Retina (tissue), 1 donor: ENCODE measurements at regions not wholly inside any gene's neighbourhood (a gene's known extent, or its start where the extent isn't known, plus 50 kb on each side); places are given as distances from the start of the nearest gene placed in this dataset.

Experiments
- DNase-seq: peaks from one replicate; pipeline ENCODE4 v3.0.0-alpha.2; 2016

DNA sequence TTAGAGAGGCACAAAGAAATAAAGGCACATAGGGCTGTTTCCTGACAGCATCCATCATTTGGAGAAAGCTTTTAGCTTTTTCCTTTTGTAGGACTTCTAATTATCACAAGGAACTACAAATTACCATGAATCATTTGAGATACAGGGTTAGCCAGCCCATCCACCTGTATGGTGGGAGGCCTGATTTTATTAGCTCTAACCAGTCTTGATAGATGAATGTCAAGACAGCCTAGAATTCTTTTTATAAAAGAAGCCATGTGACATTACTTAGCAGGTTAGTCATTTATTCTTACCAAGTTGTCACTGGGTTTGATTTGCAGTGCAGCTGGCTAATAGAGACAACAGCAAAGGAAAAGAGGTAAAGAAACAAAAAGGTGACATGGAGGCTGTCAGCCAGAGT lies 618.1 kb downstream of the ZNF385D start:
- no peak for DNase-seq

DNA sequence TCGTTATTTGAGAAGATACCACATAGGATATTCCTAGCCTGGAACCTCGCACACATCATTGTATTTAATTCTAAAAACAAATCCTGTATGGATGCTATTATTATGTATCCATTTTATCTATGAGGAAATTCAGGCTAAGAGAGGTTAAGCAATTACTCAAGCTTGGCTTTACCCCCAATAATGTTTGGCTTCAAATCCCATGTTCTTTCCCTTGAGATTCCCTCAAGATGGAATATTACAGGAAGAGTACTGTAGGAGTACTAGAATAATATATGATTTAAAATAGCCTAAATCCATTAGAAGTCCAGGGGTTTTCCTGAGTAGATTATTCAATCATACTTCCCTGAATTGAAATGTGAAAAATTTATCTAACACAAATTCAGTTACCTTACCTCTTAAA lies 630.2 kb downstream of the ZNF385D start:
- no peak for DNase-seq

DNA sequence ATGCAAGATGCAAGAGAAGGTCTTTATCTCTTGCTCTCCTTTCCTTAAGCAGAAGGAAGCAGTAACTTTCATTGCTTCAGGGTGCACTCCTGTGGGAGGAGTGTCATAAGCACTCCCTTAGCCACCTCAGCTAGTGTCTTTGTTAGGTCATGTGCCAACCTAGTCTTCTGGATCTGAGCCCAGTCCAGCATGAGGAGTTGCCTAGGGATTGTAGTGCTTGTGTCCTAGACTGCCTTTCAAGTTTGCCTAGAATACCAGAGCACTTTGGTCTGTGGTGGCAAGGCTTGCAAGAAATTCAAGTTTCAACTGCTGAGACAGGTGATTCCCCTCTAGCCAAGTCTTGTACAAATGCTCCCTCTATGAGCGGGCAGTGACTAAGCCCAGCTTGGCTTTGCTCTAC lies 633.6 kb downstream of the ZNF385D start:
- DNase-seq, result no peak

DNA sequence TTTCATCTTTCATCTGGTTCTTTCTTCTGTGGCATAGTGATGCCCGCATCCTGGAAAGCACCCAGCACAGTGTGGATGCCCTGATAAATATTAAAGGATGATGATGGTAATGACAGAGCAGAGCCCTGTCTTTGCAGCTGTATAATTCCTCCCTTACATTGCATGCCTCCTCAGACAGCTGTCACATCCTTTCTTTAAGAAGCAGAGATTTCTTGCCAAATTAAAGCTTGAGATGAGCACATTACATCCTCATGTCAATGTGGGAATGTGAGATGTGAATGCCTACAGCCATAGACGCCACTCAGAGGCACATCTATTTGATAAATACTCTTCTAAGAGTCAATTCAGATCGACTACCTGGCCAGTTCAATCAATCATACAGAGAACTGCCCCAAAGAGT lies 642.0 kb downstream of the ZNF385D start:
- DNase-seq, result peak; percentile 12

DNA sequence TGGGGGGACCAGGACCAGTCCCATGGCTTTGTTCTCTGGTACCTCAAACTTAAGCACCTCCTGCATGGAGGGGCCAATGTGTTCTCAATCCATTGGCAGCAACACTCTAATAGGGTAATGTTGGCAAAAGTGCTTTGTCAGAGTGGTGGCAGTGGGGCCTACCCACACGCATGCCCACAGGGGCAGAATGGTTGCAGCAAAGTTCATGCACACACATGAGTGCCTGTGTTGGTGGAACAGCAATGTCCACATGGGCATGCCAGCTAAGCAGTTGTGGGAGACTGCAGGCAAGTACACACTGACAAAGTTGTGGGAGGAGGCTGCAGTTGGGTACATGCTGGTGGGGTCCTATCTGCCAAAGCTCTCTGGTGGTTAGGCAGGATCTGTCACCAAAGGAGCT lies 645.2 kb downstream of the ZNF385D start:
- no peak for DNase-seq

DNA sequence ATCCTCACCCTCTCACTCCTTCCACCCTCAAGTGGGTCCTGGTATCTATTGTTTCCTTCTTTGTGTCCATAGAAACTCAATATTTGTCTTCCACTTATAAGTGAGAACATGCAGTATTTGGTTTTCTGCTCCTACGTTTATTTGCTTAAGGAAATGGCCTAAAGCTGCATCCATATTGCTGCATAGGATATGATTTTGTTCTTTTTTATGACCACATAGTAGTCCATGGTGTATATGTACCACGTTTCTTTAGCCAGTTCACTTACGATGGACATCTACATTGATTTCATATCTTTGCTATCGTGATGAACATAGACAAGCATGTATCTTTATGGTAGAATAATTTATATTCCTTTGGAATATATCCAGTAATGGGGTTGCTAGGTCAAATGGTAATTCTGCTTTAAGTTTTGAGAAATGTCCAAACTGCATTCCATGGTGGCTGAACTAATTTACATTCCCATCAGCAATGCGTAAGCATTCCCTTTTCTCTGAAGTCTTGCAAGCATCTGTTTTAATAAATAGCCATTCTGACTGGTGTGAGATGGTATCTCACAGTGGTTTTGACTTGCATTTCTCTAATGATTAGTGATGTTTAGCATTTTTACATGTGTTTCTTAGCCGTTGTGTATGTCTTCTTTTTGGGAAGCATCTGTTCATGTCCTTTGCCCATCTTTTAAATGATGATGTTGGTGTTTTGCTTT lies 650.2 kb downstream of the ZNF385D start:
- no peak for DNase-seq

DNA sequence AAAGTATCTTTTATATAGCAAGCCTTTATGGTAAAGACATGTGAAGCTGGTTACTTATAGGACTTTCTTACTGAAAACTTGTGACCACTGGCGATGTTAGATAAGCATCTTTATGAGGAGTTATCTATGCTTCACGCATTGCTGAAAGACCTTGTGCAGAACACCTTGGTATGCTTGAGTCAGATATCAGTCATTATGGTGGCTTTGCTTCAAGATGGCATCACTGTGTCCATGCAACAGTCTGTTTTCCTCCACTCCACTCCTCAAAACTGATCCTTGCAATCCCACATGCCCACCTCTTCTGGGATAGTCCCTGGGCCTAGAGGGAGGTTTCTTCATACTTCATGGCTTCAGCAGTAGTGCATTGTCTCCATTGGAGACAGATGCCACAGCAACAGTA lies 656.3 kb downstream of the ZNF385D start:
- no peak for DNase-seq

DNA sequence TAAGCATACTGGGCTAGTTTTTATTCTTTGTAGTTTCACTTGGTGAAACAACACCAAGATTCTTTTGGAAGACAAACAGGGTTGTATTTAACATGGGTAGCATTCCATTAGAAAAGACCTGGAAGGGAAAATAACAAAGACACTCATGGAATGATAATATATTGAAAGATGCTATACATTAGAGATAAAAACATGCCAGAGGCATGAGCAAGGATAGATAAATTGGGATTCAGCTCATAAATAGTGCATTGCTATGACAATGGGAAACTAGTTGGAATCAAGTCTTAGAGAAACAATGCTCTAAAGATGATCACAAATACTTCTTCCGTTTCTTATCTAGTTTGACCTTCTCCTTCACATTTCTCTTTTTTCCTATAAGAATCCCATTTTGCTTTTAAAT lies 677.4 kb downstream of the ZNF385D start:
- no peak for DNase-seq

DNA sequence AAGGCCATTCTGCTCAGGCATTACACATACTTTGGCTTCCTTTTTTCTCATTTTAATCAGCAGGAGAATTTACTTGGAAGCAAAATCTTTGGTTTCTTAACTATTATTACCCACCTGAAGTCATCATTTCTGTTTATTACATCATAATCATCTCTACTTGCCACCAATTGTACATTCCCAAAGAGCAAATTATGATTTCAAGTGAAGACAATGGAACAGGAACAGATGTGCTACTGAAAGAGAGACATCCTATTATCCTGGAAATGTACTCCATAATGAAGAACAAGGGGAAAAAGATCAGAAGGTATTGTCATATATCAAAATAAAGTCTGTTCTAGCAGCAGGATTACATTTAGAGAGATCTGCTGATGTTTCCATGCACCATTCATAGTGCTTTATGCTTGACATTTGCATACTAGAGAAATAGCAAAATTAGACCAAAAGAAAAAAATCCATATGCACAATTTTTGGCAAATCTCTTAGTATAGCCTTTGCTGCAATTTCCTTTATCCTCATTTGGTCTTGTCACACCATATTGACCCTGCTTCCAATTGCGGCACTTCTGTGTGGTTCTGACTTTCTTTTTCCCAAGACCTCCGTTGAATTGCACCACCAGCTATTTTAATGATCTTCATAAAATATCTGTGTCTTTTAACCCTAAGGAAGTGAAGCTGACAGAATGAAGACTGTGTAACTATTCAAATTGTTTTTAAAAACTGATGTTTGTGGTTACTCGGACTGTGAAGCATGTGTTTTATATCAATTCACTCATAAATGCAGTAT lies 683.8 kb downstream of the ZNF385D start:
- no peak for DNase-seq

DNA sequence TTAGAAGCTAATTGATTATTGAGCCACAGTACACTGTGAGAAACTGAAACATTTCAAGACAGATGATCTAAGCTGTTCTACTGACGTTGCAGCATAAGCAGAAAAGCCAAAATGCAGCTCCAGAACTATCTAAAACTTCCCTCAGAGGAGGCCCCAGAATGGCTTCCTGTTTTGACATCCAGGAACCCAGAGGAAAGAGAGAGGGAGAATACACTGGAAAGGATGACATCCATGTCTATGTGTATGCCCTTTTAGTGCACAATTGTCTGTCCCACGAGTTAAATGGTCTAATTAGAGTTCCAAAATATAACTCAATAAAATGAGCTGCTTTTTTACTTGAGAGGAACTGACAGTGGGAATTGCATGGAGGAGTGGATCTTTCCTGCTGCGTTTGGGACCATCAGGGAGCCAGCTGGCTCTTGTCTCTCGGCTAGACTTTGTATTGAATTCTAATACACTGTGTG lies 688.1 kb downstream of the ZNF385D start:
- no peak for DNase-seq

DNA sequence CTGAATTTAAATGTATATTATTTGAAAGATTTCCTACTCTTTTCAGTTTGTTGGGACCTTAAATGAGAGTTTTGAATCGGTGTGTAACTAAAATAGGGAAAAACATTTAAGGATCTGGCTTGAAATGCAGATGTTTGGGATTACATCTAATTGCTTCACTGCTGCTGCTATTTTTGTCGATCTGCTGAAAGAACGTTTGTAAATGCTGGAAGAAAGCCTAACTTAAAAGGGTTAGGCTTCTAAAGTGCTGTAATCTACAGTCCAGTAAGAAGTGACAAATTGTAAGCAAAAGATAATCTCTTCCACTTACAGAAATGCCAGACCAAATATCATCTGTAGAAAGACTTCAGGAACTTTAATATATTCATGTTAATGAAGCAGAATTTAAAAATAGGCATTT lies 691.6 kb downstream of the ZNF385D start:
- DNase-seq, result no peak

DNA sequence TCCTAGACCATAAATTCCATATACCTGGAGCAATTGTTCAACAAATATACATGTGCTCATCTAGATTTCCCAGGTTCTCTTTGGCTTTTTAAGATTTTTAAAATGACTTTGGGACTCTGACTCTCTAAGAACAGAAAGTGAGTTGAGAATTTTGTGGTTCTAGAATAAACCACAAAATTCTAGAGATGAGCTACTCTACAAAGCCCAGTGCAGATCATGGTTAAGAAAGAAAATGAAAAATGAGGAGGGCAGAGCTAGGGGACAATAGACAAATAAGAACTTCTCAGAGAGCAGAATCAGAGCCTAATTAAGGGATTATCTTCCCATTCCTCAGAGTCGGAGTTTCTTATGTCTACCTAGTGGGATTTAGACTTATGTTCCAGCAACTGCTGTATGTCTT lies 694.7 kb downstream of the ZNF385D start:
- no peak for DNase-seq

DNA sequence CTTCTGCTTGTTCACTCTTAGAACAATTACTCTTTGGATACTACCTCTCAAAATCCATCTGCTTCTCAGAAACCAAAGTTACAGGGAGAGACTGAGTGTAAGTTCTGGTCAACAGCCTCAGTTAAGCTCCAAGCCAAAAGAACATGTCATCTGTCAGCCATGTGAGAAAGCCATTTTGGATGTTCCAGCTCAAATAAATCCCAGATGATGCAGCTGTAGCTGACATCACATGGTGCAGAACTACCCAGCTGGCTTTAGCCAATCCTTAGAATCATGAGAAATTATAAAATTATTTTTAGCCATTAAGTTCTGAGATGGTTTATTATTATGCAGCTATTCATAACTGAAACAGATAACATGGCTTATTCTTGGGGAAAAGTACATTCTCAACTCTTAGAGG lies 696.0 kb downstream of the ZNF385D start:
- DNase-seq, result no peak

DNA sequence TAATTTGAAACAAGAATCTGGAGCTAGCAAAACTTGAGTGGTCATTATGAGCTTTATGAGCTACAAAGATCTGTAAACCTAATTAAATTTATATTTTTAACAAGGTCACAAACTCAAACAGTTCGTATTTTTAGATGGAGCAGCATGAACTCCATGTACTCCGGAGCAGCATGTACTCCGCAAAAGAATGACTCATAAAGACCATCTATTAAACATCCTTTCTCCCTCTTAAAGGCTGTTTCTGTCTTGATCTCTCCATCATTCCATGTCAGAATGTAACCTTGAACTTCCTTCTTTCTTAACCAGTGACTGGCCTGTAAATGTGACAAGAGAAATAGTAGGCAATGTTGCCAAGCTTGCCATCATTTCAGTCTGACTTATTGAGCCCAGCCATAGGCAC lies 696.9 kb downstream of the ZNF385D start:
- DNase-seq, result no peak

DNA sequence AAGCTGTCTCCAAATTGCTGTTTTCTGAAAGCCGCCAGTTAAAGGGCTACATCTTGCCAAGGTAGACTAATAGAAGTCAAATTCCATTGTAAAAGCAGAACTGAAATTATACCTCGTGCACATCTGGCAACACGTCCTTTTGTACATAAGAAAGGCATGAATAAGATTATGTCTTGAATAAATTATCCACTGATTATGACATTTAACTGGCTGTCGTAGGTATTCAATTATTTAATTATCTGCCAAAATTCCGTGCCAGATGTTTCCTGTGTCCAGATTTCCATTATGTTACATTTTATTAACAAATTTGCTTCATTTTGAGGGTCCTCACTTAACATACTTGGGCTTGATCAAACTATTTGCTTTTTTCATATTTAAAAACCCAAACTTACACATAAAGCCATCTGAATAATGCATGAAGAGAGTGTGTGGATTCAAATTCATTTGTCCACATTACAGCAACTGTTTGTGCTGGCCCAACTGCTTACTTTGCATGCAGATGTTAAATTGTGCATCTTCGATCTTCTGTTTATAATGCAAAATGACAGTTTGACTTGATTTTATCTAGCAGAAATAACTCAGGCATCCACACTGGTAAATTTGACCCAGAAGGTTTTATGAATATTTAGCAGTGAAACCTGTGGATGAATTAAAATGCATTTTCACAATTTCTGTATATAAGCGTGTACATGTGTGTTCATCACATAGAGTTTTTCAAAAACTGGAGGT lies 701.5 kb downstream of the ZNF385D start:
- peak; percentile 58 for DNase-seq

DNA sequence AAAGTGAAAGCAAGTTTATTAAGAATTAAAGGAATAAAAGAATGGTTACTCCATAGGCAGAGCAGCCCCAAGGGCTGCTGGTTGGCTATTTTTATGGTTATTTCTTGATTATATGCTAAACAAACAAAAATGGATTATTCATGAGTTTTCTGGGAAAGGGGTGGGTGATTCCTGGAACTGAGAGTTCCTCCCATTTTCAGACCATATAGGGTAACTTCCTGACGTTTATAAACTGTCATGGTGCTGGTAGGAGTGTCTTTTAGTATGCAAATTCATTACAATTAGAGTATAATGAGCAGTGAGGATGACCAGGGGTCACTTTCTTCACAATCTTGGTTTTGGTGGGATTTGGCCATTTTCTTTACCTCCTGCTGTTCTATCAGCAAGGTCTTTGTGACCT lies 707.9 kb downstream of the ZNF385D start:
- DNase-seq, result no peak

DNA sequence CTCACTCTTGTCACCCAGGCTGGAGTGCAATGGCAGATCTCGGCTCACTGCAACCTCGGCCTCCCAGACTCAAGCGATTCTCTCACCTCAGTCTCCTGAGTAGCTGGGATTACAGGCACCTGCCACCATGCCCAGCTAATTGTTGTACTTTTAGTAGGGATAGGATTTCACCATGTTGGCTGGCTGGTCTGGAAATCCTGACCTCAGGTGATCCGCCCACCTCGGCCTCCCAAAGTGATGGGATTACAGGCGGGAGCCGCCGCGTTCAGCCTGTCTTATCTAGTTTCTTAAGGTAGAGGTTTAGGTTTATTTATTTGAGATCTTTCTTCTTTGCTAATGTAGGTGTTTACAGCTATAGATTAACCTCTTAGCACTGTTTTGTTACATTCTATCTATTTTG lies 708.8 kb downstream of the ZNF385D start:
- no peak for DNase-seq

DNA sequence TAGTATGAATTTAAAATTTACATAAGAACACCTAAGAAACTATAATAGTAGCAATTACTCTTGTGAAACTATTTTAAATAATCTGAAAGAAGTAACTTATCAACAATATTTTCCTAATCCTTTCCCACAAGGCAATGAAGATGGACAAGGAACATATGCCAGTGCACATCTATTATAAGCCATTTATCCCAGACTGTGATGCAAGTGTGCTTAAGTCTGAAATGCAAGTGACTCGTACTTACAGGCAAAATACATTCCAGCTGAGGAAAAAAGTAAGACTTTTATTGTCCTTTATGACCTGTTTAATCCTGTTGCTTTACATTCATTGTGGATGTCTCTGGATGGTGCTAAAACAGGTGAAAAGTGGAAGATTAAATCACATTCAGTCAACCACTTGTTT lies 709.4 kb downstream of the ZNF385D start:
- DNase-seq, result no peak

DNA sequence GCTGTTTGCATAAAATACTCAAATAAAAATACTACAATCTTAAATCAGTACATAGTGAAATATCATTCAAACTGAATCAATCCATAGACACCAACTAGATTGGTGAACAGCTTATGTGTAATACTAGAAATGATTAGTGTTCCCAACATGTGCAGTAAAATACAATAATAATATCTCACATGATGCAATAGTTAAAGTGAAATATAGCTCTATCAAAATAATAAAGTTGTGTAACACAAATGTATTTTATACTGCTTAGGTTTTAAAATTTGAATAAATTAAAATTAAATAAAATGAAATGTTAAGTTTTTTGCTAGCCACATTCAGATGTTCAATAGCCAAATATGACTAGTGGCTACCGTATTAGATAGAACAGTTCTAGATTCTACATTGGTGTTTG lies 714.1 kb downstream of the ZNF385D start:
- no peak for DNase-seq

DNA sequence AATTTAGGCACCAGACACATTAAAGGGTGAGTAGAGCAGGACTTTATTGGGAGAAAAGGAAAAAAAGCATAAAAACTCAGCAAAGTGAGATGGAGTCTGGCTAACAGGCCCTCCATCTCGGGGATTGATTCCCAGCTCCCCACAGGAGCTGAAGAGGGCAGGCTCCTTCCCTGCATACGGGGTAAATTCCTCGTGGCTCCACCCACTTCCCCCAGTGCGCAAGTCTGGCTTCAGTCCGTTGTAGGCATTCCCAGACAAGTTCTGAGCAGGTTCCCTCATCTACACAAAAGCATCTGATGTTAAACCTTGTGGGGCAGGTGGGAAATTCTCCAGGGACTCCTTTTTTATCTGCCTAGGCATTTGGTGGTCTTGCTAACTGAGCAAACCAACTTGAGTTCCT lies 722.6 kb downstream of the ZNF385D start:
- DNase-seq, result no peak

DNA sequence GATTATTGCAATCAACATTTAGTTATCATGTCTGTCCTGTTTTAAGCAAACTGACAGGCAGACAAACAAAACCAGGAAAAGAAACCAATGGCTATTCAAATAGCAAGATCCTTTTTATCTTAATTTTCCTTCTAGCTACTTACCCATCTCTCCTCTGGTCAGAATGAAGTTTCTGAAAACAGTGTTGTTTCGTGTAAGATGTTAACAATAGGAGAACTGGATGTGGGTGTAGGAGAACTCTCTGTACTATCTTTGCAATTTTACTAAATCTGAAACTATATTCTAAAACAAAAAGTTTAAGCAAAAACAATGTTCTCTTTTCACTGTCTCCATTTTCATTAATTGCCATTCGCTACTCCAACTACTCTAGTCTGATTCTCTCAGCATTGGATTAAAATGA lies 726.4 kb downstream of the ZNF385D start:
- DNase-seq, result no peak

DNA sequence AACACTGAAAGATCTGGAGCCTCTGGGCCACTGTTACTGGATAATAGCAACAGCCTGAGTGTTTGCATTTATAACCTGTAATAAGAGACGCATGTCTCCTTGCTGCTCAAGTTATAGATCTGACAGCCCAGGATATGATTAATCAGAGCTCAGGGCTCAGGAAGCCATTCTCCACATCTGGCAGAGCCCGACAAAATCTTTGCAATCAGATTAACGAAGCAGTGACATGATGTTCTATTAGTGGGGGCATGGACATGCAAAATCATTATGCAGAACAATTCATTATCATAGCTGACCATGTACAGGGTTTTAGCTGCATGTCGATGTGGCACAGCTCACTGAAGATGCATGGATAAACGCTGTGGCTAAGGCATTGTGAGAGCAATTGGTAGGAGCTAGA lies 730.3 kb downstream of the ZNF385D start:
- peak; percentile 9 for DNase-seq

DNA sequence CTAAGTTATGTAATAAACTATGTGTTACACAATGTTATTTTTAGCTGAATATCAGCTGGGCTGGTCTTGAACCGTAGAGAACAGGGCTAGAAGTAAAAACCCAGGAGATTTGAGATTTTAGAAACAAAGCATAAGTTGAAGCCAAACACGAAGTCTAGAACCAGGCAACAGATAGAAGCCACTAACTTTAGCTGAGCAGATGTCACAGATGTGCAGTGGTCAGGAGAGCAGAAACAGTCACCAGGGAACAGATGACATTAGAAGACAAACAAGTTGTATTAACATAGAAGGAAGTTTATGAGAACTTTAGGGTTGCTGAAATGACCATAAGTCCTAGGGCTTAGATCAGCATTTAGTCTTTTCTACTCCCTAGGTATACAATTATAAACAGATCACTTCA lies 731.0 kb downstream of the ZNF385D start:
- DNase-seq, result no peak
